Liver (tissue), 8 donors: ENCODE measurements at regions not wholly inside any gene's neighbourhood (a gene's known extent, or its start where the extent isn't known, plus 50 kb on each side); places are given as distances from the start of the nearest gene placed in this dataset.

Experiments
- DNase-seq: peaks from one replicate; pipeline ENCODE4 v3.0.0-alpha.2; 2017; ENCODE audit warnings: low spot score
- H3K27ac ChIP-seq, 2 donors: one replicate each; pipeline ENCODE4 v1.7.0; 2013; ENCODE audit warnings: inconsistent platforms in 2 of 2, low read length in 2 of 2, control low read depth in 1 of 2, low read depth in 1 of 2, mild to moderate bottlenecking in 1 of 2
- H3K27me3 ChIP-seq, 4 donors: one replicate each; pipeline versions ENCODE4 v1.6.1 to v1.7.0; 2013; ENCODE audit warnings: low read length in 3 of 4, inconsistent platforms in 1 of 4, mild to moderate bottlenecking in 1 of 4, moderate library complexity in 1 of 4; ENCODE audit not compliant: control insufficient read depth in 4 of 4, insufficient read depth in 4 of 4
- H3K36me3 ChIP-seq, 4 donors: one replicate each; pipeline versions ENCODE4 v1.6.1 to v1.7.0; 2013; ENCODE audit warnings: low read length in 3 of 4, mild to moderate bottlenecking in 3 of 4, low read depth in 1 of 4, moderate library complexity in 1 of 4; ENCODE audit not compliant: control insufficient read depth in 4 of 4, insufficient read depth in 3 of 4
- H3K4me1 ChIP-seq, 4 donors: one replicate each; pipeline versions ENCODE4 v1.6.1 to v1.7.0; 2013; ENCODE audit warnings: low read length in 3 of 4, mild to moderate bottlenecking in 3 of 4, moderate library complexity in 1 of 4; ENCODE audit not compliant: control insufficient read depth in 4 of 4, insufficient read depth in 4 of 4
- H3K4me3 ChIP-seq, 3 donors: one replicate each; pipeline versions ENCODE4 v1.6.1 to v1.7.0; 2013; ENCODE audit warnings: low read length in 3 of 3, control low read depth in 1 of 3, low read depth in 1 of 3, mild to moderate bottlenecking in 1 of 3
- H3K9ac ChIP-seq, 2 donors: one replicate each; pipeline ENCODE4 v1.7.0; 2013; ENCODE audit warnings: low read length in 2 of 2, mild to moderate bottlenecking in 2 of 2, moderate library complexity in 2 of 2, control low read depth in 1 of 2, low read depth in 1 of 2
- H3K9me3 ChIP-seq, 4 donors: one replicate each; pipeline versions ENCODE4 v1.6.1 to v1.7.0; 2013; ENCODE audit warnings: low read length in 3 of 4; ENCODE audit not compliant: control insufficient read depth in 4 of 4
- ATF3 ChIP-seq: IDR thresholded peaks from 2 replicates; pipeline ENCODE4 v1.6.1; 2016; ENCODE audit warnings: antibody characterized with exemption
- CTCF ChIP-seq: fragments of 150-350 bp; IDR thresholded peaks from 2 replicates; pipeline ENCODE4 v1.5.1; 2017; ENCODE audit warnings: improper control_type of control experiment, low read depth, low read length; ENCODE audit not compliant: missing input control
- EGR1 ChIP-seq, 2 donors: IDR thresholded peaks; 2 replicates each; pipeline ENCODE4 v1.6.1; 2016 to 2018; ENCODE audit warnings: antibody characterized with exemption in 2 of 2, low read depth in 2 of 2
- FOXA1 ChIP-seq: IDR thresholded peaks from 2 replicates; pipeline ENCODE4 v1.6.1; 2016; ENCODE audit warnings: antibody characterized with exemption
- FOXA2 ChIP-seq: IDR thresholded peaks from 2 replicates; pipeline ENCODE4 v1.6.1; 2016; ENCODE audit warnings: antibody characterized with exemption
- GABPA ChIP-seq, 2 donors: IDR thresholded peaks in 1 of 2; conservative IDR thresholded peaks in 1 of 2; 2 replicates each; pipeline ENCODE4 v1.6.1; 2016; ENCODE audit warnings: antibody characterized with exemption in 2 of 2, mild to moderate bottlenecking in 1 of 2, moderate library complexity in 1 of 2
- HNF4A ChIP-seq, 2 donors: conservative IDR thresholded peaks; 2 replicates each; pipeline ENCODE4 v1.6.1; 2016; ENCODE audit warnings: antibody characterized with exemption in 2 of 2, mild to moderate bottlenecking in 2 of 2
- HNF4G ChIP-seq: IDR thresholded peaks from 2 replicates; pipeline ENCODE4 v1.6.1; 2016; ENCODE audit warnings: antibody characterized with exemption
- JUND ChIP-seq, 2 donors: IDR thresholded peaks; 2 replicates each; pipeline ENCODE4 v1.6.1; 2016; ENCODE audit warnings: antibody characterized with exemption in 2 of 2
- MAX ChIP-seq: IDR thresholded peaks from 2 replicates; pipeline ENCODE4 v1.6.1; 2016; ENCODE audit warnings: antibody characterized with exemption
- NR2F2 ChIP-seq: IDR thresholded peaks from 2 replicates; pipeline ENCODE4 v1.6.1; 2016; ENCODE audit warnings: antibody characterized with exemption
- RAD21 ChIP-seq, 2 donors: IDR thresholded peaks; 2 replicates each; pipeline ENCODE4 v1.6.1; 2016; ENCODE audit warnings: antibody characterized with exemption in 2 of 2, mild to moderate bottlenecking in 2 of 2
- RXRA ChIP-seq, 2 donors: IDR thresholded peaks; 2 replicates each; pipeline ENCODE4 v1.6.1; 2017 to 2018; ENCODE audit warnings: antibody characterized with exemption in 2 of 2, mild to moderate bottlenecking in 1 of 2
- SP1 ChIP-seq: IDR thresholded peaks from 2 replicates; pipeline ENCODE4 v1.6.1; 2018; ENCODE audit warnings: antibody characterized with exemption, mild to moderate bottlenecking
- TAF1 ChIP-seq: conservative IDR thresholded peaks from 2 replicates; pipeline ENCODE4 v1.6.1; 2016; ENCODE audit warnings: antibody characterized with exemption, mild to moderate bottlenecking
- YY1 ChIP-seq: IDR thresholded peaks from 2 replicates; pipeline ENCODE4 v1.6.1; 2016; ENCODE audit warnings: antibody characterized with exemption, mild to moderate bottlenecking
- ZBTB33 ChIP-seq: IDR thresholded peaks from 2 replicates; pipeline ENCODE4 v1.6.1; 2016; ENCODE audit warnings: antibody characterized with exemption
- WGBS: extraction: QIAGEN DNeasy Blood & Tissue Kit; methylation state at CpG from one replicate; pipeline ENCODE4 v1.1.7; 2013; 5-methylcytosine and 5-hydroxymethylcytosine counted together
- TF ChIP-seq, protein P1 (sequence below): IDR thresholded peaks from 2 replicates; pipeline ENCODE4 v1.6.1; 2016; ENCODE audit warnings: antibody characterized with exemption, mild to moderate bottlenecking
- donor health status: healthy.
- donor health status: healthy.
- donor health status: healthy.
- donor health status: healthy.
- donor health status: healthy.

- no peaks in the 10 kb centered on the region for H3K36me3 ChIP-seq
- peaks cover 0 to 2% (median 0%) of the 10 kb centered on the region in 4 donors for H3K4me1 ChIP-seq
- 65% methylated on average over 4 of the region's 4 CpGs for WGBS
- peaks cover 0 to 7% (median under 1%) of the 10 kb centered on the region in 4 donors for H3K9me3 ChIP-seq
- no peak overlapping the region for H3K4me3 ChIP-seq
- no peak overlapping the region for H3K27ac ChIP-seq
- DNase-seq, result no peak
- H3K27me3 ChIP-seq, result peaks cover 0 to 5% (median 2%) of the 10 kb centered on the region in 4 donors
- no peak overlapping the region for H3K9ac ChIP-seq
- TF ChIP-seq CTCF, result no peak
- no peak for TF ChIP-seq ZBTB33
- TF ChIP-seq FOXA2, result no peak
- TF ChIP-seq JUND (IDR thresholded peaks at IDR 0.05), result no peak
- TF ChIP-seq SP1, result no peak
- no peak for TF ChIP-seq GABPA (IDR thresholded peaks at IDR 0.05 in 1 of 2, conservative IDR thresholded peaks at IDR 0.05 in 1 of 2)
- no peak for TF ChIP-seq RXRA (IDR thresholded peaks at IDR 0.05)
- no peak for TF ChIP-seq HNF4A (conservative IDR thresholded peaks at IDR 0.05)
- TF ChIP-seq YY1, result no peak
- no peak for TF ChIP-seq NR2F2
- TF ChIP-seq EGR1 (IDR thresholded peaks at IDR 0.05; ENCODE audit: low read depth in 2 of 2), result no peak
- no peak for TF ChIP-seq MAX
- TF ChIP-seq ATF3, result no peak
- TF ChIP-seq FOXA1, result no peak
- no peak for TF ChIP-seq TAF1
- TF ChIP-seq HNF4G, result no peak
- no peak for TF ChIP-seq RAD21 (IDR thresholded peaks at IDR 0.05)
- TF ChIP-seq, protein P1, sequence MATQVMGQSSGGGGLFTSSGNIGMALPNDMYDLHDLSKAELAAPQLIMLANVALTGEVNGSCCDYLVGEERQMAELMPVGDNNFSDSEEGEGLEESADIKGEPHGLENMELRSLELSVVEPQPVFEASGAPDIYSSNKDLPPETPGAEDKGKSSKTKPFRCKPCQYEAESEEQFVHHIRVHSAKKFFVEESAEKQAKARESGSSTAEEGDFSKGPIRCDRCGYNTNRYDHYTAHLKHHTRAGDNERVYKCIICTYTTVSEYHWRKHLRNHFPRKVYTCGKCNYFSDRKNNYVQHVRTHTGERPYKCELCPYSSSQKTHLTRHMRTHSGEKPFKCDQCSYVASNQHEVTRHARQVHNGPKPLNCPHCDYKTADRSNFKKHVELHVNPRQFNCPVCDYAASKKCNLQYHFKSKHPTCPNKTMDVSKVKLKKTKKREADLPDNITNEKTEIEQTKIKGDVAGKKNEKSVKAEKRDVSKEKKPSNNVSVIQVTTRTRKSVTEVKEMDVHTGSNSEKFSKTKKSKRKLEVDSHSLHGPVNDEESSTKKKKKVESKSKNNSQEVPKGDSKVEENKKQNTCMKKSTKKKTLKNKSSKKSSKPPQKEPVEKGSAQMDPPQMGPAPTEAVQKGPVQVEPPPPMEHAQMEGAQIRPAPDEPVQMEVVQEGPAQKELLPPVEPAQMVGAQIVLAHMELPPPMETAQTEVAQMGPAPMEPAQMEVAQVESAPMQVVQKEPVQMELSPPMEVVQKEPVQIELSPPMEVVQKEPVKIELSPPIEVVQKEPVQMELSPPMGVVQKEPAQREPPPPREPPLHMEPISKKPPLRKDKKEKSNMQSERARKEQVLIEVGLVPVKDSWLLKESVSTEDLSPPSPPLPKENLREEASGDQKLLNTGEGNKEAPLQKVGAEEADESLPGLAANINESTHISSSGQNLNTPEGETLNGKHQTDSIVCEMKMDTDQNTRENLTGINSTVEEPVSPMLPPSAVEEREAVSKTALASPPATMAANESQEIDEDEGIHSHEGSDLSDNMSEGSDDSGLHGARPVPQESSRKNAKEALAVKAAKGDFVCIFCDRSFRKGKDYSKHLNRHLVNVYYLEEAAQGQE, result no peak
These were observed 58.8 kb upstream of the PLPP4 start for GRCh38 chr10:120398180-120398579.
